NK-92 treated with Interleukin-12 subunit alpha and Interleukin-12 subunit beta, amount 100 ng/mL, for 24 hours (cell line): ENCODE measurements at regions not wholly inside any gene's neighbourhood (a gene's known extent, or its start where the extent isn't known, plus 50 kb on each side); places are given as distances from the start of the nearest gene placed in this dataset.
"Not testable (repeated sequence)": the region's sequence is repeated elsewhere in the genome, so short reads cannot be mapped to it uniquely, and the experiment has no call there.

Experiments
- DNase-seq: peaks from one replicate; lab custom pipeline; 2025; lab: John Stamatoyannopoulos, UW

- no peak for DNase-seq
Measured at GRCh38 chr6:141780296-141780695, 352.4 kb upstream of the GJE1 start.

GRCh38 chr6:141764388-141764787 lies 368.3 kb upstream of the GJE1 start:
- DNase-seq, result no peak

- DNase-seq, result no peak
Measured at GRCh38 chr6:141758430-141758829, 374.3 kb upstream of the GJE1 start.

GRCh38 chr6:141753180-141753579 lies 379.5 kb upstream of the GJE1 start:
- no peak for DNase-seq

GRCh38 chr6:141752677-141753076 lies 380.0 kb upstream of the GJE1 start:
- DNase-seq, result no peak

GRCh38 chr6:141746324-141746723 lies 386.4 kb upstream of the GJE1 start:
- DNase-seq, result not testable (repeated sequence)

- DNase-seq, result no peak
Measured at GRCh38 chr6:141744971-141745370, 387.8 kb upstream of the GJE1 start.

GRCh38 chr6:141744194-141744925 lies 388.4 kb upstream of the GJE1 start:
- DNase-seq, result no peak

GRCh38 chr6:141736104-141736503 lies 396.6 kb upstream of the GJE1 start:
- no peak for DNase-seq

GRCh38 chr6:141735126-141735525 lies 397.6 kb upstream of the GJE1 start:
- DNase-seq, result no peak

- DNase-seq, result no peak
Measured at GRCh38 chr6:141734071-141734840, 398.5 kb upstream of the GJE1 start.

- no peak for DNase-seq
Measured at GRCh38 chr6:141729146-141729545, 403.6 kb upstream of the GJE1 start.

GRCh38 chr6:141728330-141728729 lies 404.4 kb upstream of the GJE1 start:
- DNase-seq, result no peak

- DNase-seq, result no peak
Measured at GRCh38 chr6:141726248-141726647, 406.5 kb upstream of the GJE1 start.

- no peak for DNase-seq
Measured at GRCh38 chr6:141724731-141725130, 408.0 kb upstream of the GJE1 start.

GRCh38 chr6:141719476-141719875 lies 413.2 kb upstream of the GJE1 start:
- DNase-seq, result no peak

GRCh38 chr6:141705431-141705830 lies 427.3 kb upstream of the GJE1 start:
- DNase-seq, result no peak

GRCh38 chr6:141704151-141704550 lies 428.6 kb upstream of the GJE1 start:
- no peak for DNase-seq

- no peak for DNase-seq
Measured at GRCh38 chr6:141701732-141702131, 431.0 kb upstream of the GJE1 start.

GRCh38 chr6:141700819-141701218 lies 431.9 kb upstream of the GJE1 start:
- DNase-seq, result no peak

- DNase-seq, result no peak
Measured at GRCh38 chr6:141688916-141689315, 443.8 kb upstream of the GJE1 start.

GRCh38 chr6:141685416-141685815 lies 447.3 kb upstream of the GJE1 start:
- no peak for DNase-seq

GRCh38 chr6:141682391-141682790 lies 450.3 kb upstream of the GJE1 start:
- no peak for DNase-seq
